HG02840 (cell line): ENCODE measurements at regions not wholly inside any gene's neighbourhood (a gene's known extent, or its start where the extent isn't known, plus 50 kb on each side); places are given as distances from the start of the nearest gene placed in this dataset.
"Not testable (repeated sequence)": the region's sequence is repeated elsewhere in the genome, so short reads cannot be mapped to it uniquely, and the experiment has no call there.

Experiments
- ATAC-seq: cut with Tn5 transposase; IDR thresholded peaks from one replicate; pipeline ENCODE4 v1.9.1; 2021; ENCODE audit warnings: mild to moderate bottlenecking, moderate library complexity, moderate number of reproducible peaks; ENCODE audit not compliant: unreplicated experiment, low FRiP score

GRCh38 chr13:63855457-63856118 lies 2439.9 kb upstream of the PCDH20 start:
- ATAC-seq, result no peak

DNA sequence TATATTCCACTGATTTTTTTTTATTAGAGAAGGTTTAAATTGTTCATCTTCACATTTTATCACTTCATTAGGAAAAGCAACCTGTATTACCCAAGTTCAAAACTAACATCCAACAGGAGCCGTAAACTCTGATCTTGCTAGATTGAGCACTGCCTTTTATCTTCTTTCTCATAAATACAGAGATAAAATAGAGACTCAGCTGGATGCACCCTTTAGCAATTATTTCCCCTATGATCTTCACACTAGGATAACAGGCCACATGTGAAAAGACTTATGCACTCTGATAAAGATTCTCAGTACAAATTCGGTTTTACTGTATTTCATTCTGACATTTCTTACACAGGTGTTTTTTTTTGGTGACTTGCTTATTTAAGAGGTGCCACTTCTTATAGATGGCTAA lies 2438.2 kb upstream of the PCDH20 start:
- ATAC-seq, result no peak

GRCh38 chr13:63851526-63851925 lies 2435.9 kb upstream of the PCDH20 start:
- no peak for ATAC-seq

DNA sequence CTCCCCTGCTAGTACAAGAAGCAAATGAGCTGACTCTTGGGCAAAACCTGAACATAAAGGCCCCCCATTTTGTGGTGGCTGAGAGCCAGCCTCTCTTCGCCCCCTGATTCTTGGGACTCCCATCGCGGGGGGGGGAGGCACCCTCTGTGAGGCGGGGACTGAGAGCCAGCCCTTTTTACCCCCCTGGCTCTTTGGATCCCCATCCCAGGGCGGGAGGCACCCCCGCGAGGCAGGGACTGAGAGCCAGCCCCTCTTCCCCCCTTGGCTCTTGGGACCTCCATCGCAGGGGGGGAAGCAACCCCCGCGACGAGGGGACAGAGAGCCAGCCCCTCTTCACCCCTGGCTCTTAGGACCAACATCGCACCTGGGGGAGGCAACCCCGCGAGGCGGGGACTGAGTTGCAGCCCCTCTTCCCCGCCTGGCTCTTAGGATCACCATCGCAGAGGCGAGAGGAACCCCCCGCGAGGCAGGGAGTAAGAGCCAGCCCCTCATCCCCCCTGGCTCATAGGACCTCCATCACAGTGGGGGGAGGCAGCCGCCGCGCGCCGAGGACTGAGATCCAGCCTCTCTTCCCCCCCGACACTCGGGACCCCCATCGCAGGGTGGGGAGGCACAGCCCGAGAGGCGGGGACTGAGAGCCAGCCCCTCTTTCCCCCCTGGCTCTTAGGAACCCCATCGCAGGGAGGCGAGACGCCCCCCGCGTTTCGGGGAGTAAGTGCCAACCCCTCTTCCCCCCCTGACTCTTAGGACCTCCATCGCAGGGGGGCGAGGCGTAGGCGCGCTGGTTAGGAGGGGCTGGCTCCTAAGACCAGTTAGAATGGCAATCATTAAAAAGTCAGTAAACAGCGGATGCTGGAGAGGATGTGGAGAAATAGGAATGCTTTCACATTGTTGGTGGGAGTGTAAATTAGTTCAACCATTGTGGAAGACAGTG lies 2428.4 kb upstream of the PCDH20 start:
- ATAC-seq, result no peak

DNA sequence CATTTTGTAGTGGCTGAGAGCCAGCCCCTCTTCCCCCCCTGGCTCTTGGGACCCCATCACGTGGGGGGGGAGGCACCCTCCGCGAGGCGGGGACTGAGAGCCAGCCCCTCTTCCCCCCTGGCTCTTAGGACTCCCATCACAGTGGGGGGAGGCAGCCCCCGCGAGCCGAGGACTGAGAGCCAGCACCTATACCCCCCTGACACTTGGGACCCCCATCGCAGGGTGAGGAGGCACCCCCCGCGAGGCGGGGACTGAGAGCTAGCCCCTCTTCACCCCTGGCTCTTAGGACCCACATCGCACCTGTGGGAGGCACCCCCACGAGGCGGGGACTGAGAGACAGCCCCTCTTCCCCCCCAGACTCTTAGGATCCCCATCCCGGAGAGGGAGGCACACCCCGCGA lies 2426.5 kb upstream of the PCDH20 start:
- no peak for ATAC-seq

DNA sequence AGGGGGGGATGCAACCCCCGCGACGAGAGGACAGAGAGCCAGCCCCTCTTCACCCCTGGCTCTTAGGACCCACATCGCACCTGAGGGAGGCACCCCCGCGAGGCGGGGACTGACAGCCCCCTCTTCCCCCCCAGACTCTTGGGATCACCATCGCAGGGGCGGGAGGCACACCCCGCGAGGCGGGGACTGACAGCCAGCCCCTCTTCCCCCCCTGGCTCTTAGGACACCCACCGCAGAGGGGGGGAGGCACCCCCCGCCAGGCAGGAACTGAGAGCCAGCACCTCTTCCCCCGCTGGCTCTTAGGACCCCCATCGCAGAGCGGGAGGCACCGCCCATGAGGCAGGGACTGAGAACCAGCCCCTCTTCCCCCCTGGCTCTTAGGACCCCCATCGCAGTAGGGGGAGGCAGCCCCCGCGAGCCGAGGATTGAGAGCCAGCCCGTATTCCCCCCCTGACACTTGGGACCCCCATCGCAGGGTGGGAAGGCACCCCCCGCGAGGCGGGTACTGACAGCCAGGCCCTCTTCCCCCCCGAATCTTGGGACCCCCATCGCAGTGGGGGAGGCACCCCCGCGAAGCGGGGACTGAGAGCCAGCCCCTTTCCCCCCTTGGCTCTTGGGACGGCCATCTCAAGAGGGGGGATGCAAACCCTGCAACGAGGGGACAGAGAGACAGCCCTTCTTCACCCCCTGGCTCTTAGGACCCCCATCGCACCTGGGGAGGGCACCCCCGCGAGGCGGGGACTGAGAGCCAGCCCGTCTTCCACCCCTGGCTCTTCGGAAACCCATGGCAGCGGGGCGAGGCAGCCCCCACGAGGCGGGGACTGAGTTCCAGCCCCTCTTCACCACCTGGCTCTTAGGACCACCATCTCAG lies 2425.1 kb upstream of the PCDH20 start:
- no peak for ATAC-seq

GRCh38 chr13:63838366-63839110 lies 2422.9 kb upstream of the PCDH20 start:
- no peak for ATAC-seq

GRCh38 chr13:63837701-63838100 lies 2422.1 kb upstream of the PCDH20 start:
- not testable (repeated sequence) for ATAC-seq

DNA sequence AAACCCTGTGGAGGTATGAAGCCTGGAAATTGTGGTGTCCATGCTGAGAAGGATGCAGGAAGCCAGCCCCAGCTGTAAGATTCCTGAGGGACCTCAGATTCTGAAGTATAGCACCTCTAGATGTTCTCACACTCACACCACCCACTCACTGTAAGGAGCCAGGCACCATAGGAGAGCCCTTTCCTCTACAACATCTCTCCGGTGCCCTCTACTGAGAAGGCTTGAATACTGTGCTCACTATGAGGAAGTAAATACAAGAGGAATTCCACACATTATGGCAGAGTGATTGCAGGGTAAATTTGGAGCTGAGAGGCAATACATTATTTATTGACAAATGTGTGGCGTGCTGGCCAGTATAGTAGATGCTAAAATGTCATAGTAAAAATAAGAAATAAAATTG lies 2414.0 kb upstream of the PCDH20 start:
- ATAC-seq, result not testable (repeated sequence)

- ATAC-seq, result not testable (repeated sequence)
Measured at GRCh38 chr13:63821785-63822184, 2406.1 kb upstream of the PCDH20 start.

- not testable (repeated sequence) for ATAC-seq
Measured at GRCh38 chr13:63811428-63812004, 2395.9 kb upstream of the PCDH20 start.

GRCh38 chr13:63791134-63791533 lies 2375.5 kb upstream of the PCDH20 start:
- not testable (repeated sequence) for ATAC-seq

GRCh38 chr13:63774133-63774532 lies 2358.5 kb upstream of the PCDH20 start:
- no peak for ATAC-seq

DNA sequence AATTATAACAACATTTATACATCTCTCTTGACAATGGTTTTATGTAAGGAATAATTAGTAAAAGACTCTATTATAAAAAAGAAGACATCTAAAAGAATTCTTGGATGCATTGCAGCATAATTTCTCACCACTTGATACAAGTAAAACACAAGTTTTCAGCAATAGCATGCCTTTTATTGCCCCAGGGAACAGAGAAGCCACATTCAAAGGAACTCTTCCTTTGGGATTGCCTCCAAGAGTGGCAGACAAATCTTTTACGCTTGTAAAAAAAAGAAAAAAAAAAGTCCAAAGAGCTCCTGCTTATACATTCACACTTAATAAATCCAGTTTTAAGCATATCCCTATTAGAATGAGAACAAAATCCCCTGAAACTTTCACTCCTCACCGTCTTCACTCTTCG lies 2357.8 kb upstream of the PCDH20 start:
- no peak for ATAC-seq

- ATAC-seq, result not testable (repeated sequence)
Measured at GRCh38 chr13:63757683-63758082, 2342.0 kb upstream of the PCDH20 start.

- ATAC-seq, result not testable (repeated sequence)
Measured at GRCh38 chr13:63749857-63750256, 2334.2 kb upstream of the PCDH20 start.

GRCh38 chr13:63741814-63742101 lies 2326.1 kb upstream of the PCDH20 start:
- not testable (repeated sequence) for ATAC-seq

DNA sequence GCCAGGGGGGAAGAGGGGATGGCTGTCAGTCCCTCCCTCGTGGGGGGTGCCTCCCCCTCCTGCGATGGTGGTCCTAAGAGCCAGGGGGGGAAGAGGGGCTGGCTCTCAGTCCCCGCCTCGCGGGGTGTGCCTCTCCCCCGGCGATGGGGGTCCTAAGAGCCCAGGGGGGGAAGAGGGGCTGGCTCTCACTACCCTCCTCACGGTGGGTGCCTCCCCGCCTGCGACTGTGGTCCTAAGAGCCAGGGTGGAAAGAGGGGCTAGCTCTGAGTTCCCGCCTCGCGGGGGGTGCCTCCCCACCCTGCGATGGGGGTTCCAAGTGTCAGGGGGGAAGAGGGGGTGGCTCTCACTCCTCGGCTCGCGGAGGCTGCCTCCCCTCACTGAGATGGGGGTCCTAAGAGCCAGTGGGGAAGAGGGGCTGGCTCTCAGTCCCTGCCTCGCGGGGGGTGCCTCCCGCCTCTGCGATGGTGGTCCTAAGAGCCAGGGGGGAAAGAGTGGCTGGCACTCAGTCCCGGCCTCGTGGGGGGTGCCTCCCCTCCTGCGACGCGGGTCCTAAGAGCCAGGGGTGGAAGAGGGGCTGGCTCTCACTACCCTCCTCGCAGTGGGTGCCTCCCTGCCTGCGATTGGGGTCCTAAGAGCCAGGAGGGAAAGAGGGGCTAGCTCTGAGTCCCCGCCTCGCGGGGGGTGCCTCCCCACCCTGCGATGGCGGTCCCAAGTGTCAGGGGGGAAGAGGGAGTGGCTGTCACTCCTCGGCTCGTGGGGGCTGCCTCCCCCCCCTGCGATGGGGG lies 2325.6 kb upstream of the PCDH20 start:
- no peak for ATAC-seq

DNA sequence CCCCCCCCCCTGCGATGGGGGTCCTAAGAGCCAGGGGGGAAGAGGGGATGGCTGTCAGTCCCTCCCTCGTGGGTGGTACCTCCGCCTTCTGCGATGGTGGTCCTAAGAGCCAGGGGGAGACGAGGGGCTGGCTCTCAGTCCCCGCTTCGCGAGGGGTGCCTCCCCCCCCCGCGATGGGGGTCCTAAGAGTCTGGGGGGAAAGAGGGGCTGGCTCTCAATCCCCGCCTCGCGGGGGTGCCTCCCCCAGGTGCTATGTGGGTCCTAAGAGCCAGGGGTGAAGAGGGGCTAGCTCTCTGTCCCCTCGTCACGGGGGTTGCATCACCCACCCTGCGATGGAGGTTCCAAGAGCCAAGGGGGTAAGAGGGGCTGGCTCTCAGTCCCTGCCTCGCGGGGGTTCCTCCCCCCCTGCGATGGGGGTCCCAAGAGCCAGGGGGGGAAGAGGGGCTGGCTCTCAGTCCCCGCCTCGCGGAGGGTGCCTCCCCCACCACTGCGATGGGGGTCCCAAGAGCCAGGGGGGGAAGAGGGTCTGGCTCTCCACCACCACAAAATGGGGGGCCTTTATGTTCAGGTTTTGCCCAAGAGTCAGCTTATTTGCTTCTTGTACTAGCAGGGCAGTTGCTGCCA lies 2323.6 kb upstream of the PCDH20 start:
- not testable (repeated sequence) for ATAC-seq
